Muscle layer of duodenum (tissue), 2 donors: ENCODE measurements at regions not wholly inside any gene's neighbourhood (a gene's known extent, or its start where the extent isn't known, plus 50 kb on each side); places are given as distances from the start of the nearest gene placed in this dataset.

Source experiments
- H3K27ac ChIP-seq: one replicate; pipeline ENCODE4 v1.7.0; 2013; ENCODE audit warnings: mild to moderate bottlenecking, low read length
- H3K27me3 ChIP-seq: one replicate; pipeline ENCODE4 v1.7.0; 2013; ENCODE audit warnings: low read depth, mild to moderate bottlenecking, control low read depth, low read length
- H3K36me3 ChIP-seq, 2 donors: one replicate each; pipeline ENCODE4 v1.7.0; 2013; ENCODE audit warnings: low read length in 2 of 2, control low read depth in 1 of 2, mild to moderate bottlenecking in 1 of 2; ENCODE audit not compliant: insufficient read depth in 2 of 2, control insufficient read depth in 1 of 2
- H3K4me1 ChIP-seq, 2 donors: one replicate each; pipeline ENCODE4 v1.7.0; 2013; ENCODE audit warnings: low read length in 2 of 2, mild to moderate bottlenecking in 2 of 2, control low read depth in 1 of 2, moderate library complexity in 1 of 2; ENCODE audit not compliant: insufficient read depth in 2 of 2, control insufficient read depth in 1 of 2
- H3K4me3 ChIP-seq, 2 donors: one replicate each; pipeline ENCODE4 v1.7.0; 2013; ENCODE audit warnings: low read length in 2 of 2, low read depth in 1 of 2, mild to moderate bottlenecking in 1 of 2
- H3K9me3 ChIP-seq, 2 donors: one replicate each; pipeline ENCODE4 v1.7.0; 2013; ENCODE audit warnings: low read length in 2 of 2, control low read depth in 1 of 2, mild to moderate bottlenecking in 1 of 2; ENCODE audit not compliant: control insufficient read depth in 1 of 2
- donor health status: healthy.

DNA sequence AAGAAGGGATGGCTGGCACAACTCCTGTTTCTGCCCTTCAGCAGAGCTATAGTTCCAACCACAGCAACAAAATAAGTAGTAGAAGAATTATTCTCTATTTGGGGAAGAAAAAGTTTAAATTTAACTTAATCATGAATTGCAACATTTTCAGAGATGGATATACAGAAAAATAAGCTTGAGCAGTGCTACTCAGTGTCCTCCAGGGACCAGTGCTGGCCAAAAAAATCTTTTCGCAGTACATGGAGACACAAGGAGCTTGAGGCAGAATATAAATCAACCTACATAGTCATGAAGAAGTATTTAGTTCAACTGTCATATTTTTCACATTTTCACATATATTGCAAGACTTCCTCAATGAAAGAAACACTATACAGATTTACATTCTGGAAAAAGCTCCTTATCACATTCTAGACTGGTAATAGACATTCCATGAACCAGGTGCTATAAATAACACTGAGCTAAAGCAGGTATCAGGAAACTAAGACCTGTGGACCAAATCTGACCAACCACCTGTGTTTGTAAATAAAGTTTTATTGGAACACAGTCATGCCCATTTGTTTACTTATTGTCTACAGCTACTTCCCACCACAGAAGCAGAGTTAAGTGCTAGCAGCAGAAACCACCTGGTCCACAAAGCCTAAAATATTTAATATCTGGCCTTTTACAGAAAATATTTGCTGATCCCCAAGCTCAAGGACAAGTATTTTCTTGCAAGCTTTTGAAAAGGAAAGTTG, 101.9 kb downstream of the RGS21 start:
- Histone ChIP-seq H3K27me3 (no peaks in the 10 kb centered on the region), H3K9me3 (no peaks in the 10 kb centered on the region), H3K27ac (no peak overlapping the region), H3K4me1 (no peaks in the 10 kb centered on the region), H3K36me3 (no peaks in the 10 kb centered on the region), H3K4me3 (no peak overlapping the region)

GRCh38 chr1:192430644-192431043, 113.9 kb downstream of the RGS21 start:
- no peak overlapping the region for H3K27ac ChIP-seq
- no peaks in the 10 kb centered on the region for H3K27me3 ChIP-seq
- H3K36me3 ChIP-seq: no peaks in the 10 kb centered on the region
- no peak overlapping the region for H3K4me3 ChIP-seq
- peaks cover 0 to 6% of the 10 kb centered on the region in 2 donors for H3K9me3 ChIP-seq
- H3K4me1 ChIP-seq: no peaks in the 10 kb centered on the region

GRCh38 chr1:192435704-192436103, 118.9 kb downstream of the RGS21 start:
- Histone ChIP-seq H3K4me3 (no peak overlapping the region), H3K36me3 (no peaks in the 10 kb centered on the region), H3K9me3 (peaks cover 0 to 3% of the 10 kb centered on the region in 2 donors), H3K27ac (no peak overlapping the region), H3K4me1 (no peaks in the 10 kb centered on the region), H3K27me3 (no peaks in the 10 kb centered on the region)

DNA sequence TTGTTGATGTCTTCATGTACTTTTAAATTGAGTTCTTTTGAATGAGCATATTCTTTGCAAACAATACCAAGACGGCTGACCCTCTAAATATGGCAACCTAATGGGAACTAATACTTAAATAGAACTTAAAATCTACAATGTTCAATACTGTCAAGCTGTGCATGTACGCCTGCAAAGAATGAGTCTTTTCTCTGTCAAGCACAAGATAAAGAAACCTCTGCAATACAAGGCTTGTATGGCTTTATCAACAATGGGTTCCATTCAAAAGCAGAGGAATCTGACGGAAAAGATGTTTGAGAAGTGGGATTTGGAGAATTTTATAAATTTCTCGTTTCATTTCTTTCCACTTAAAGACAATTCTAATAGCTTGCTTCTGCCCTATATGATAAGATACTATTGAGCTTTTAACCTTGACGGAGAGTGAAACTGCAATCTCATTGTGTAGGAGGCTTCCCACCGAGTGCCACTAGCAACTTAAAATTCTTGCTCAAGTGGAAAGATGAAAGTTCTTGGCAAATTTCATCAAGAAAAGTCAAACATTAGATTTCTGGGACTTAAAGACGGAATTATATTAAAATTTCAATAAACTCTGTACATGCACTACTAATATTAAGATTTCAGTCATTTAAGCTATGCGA, 119.8 kb downstream of the RGS21 start:
- H3K4me1 ChIP-seq: no peaks in the 10 kb centered on the region
- no peaks in the 10 kb centered on the region for H3K9me3 ChIP-seq
- H3K27me3 ChIP-seq: no peaks in the 10 kb centered on the region
- H3K27ac ChIP-seq: no peak overlapping the region
- H3K36me3 ChIP-seq: no peaks in the 10 kb centered on the region
- no peak overlapping the region for H3K4me3 ChIP-seq

DNA sequence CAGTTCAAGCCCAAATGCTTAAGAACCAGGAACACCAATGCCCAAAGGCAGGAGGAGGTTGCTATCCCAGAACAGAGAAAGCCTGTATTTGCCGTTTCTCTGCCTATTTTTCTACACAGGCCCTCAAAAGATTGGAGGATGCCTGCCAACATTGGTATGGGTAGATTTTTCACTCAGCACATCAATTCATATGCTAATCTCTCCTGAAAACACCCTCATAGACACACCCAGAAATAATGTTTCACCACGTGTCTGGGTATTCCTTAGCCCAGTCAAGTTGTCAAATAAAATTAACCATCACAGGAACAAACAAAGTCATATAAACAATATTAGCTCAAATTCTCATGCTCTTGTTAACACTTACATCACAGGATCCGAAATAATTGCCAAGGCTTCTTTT, 121.9 kb downstream of the RGS21 start:
- Histone ChIP-seq H3K4me1 (no peaks in the 10 kb centered on the region), H3K4me3 (no peak overlapping the region), H3K9me3 (no peaks in the 10 kb centered on the region), H3K27me3 (no peaks in the 10 kb centered on the region), H3K36me3 (no peaks in the 10 kb centered on the region), H3K27ac (no peak overlapping the region)

GRCh38 chr1:192439373-192440025, 122.7 kb downstream of the RGS21 start:
- H3K9me3 ChIP-seq: no peaks in the 10 kb centered on the region
- no peaks in the 10 kb centered on the region for H3K36me3 ChIP-seq
- no peaks in the 10 kb centered on the region for H3K4me1 ChIP-seq
- no peak overlapping the region for H3K4me3 ChIP-seq
- no peaks in the 10 kb centered on the region for H3K27me3 ChIP-seq
- H3K27ac ChIP-seq: no peak overlapping the region

GRCh38 chr1:192441492-192441891, 124.7 kb downstream of the RGS21 start:
- Histone ChIP-seq H3K9me3 (no peaks in the 10 kb centered on the region), H3K36me3 (no peaks in the 10 kb centered on the region), H3K4me1 (no peaks in the 10 kb centered on the region), H3K4me3 (no peak overlapping the region), H3K27me3 (no peaks in the 10 kb centered on the region), H3K27ac (no peak overlapping the region)

DNA sequence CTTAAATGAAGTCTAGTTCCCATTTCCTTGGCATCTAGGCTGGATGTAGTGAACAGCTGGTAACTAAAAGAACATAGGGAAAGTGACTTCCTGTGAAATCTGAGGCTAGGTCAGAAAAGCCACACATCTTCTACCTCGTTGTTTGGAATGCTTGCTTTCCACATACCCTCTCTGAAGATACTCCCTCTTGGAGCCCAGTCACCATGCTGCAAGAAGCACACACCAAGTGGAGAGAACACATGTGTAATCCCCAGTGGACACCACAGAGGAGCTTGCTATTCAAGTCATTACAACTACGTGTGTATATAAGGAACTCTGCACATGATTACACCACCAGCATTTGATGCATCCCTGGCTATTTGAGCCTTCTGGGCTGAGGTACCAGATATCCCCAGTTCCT, 125.9 kb downstream of the RGS21 start:
- no peaks in the 10 kb centered on the region for H3K9me3 ChIP-seq
- H3K27me3 ChIP-seq: no peaks in the 10 kb centered on the region
- H3K36me3 ChIP-seq: no peaks in the 10 kb centered on the region
- H3K27ac ChIP-seq: no peak overlapping the region
- H3K4me3 ChIP-seq: no peak overlapping the region
- H3K4me1 ChIP-seq: no peaks in the 10 kb centered on the region

DNA sequence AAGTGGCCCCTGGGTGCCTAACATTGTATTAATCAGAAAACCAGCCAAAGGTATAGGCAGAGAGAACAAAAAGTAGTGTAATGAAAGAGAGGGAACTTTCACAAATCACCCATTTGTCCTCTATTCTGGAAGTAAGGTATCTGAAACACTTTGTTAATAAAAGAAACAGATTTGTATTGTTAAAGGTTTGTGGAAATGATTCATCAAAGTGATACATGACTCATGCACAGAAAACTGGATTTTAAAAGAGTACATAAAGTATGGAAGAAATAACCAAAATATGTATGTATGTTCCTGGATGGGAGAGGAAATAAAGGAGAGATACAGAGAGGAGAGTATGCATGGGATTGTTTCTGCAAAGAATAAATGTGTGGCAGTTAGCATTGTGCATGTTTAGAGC, 126.8 kb downstream of the RGS21 start:
- no peaks in the 10 kb centered on the region for H3K27me3 ChIP-seq
- no peaks in the 10 kb centered on the region for H3K9me3 ChIP-seq
- no peak overlapping the region for H3K27ac ChIP-seq
- no peaks in the 10 kb centered on the region for H3K4me1 ChIP-seq
- no peaks in the 10 kb centered on the region for H3K36me3 ChIP-seq
- H3K4me3 ChIP-seq: no peak overlapping the region

DNA sequence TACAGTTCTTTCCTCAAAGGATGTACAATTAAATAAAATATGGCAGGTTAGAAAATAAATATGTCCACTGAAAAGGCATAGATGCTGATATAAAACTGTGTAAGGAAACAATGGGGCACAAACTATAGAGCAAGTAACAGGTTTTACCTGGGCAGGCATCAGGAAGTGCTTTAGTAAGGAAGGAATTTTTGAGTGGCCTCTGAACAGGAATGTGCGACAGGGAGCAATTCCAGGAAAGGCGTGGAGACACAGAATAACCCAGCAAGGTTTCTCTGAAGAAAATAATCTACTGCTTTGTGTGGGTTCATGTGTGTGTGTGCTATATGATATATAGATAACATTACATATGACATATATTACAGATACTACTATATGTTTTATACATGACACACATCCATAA, 128.4 kb downstream of the RGS21 start:
- Histone ChIP-seq H3K9me3 (no peaks in the 10 kb centered on the region), H3K4me3 (no peak overlapping the region), H3K4me1 (no peaks in the 10 kb centered on the region), H3K36me3 (no peaks in the 10 kb centered on the region), H3K27me3 (no peaks in the 10 kb centered on the region), H3K27ac (no peak overlapping the region)

GRCh38 chr1:192445839-192446489, 129.2 kb downstream of the RGS21 start:
- Histone ChIP-seq H3K36me3 (no peaks in the 10 kb centered on the region), H3K9me3 (no peaks in the 10 kb centered on the region), H3K27me3 (no peaks in the 10 kb centered on the region), H3K4me3 (no peak overlapping the region), H3K4me1 (no peaks in the 10 kb centered on the region), H3K27ac (no peak overlapping the region)
